ENCODE measurements at regions not wholly inside any gene's neighbourhood (a gene's known extent, or its start where the extent isn't known, plus 50 kb on each side); places are given as distances from the start of the nearest gene placed in this dataset.
"Not testable (repeated sequence)": the region's sequence is repeated elsewhere in the genome, so short reads cannot be mapped to it uniquely, and the experiment has no call there.

GRCh38 chr3:20608054-20608738 is 422.2 kb upstream of the SGO1 start:
- no peak for DNase-seq

- DNase-seq = no peak
Measured at GRCh38 chr3:20604659-20605058, 418.7 kb upstream of the SGO1 start.

- DNase-seq = no peak
Measured at GRCh38 chr3:20589275-20589674, 403.3 kb upstream of the SGO1 start.

- no peak for DNase-seq
Measured at GRCh38 chr3:20588781-20589180, 402.8 kb upstream of the SGO1 start.

DNA sequence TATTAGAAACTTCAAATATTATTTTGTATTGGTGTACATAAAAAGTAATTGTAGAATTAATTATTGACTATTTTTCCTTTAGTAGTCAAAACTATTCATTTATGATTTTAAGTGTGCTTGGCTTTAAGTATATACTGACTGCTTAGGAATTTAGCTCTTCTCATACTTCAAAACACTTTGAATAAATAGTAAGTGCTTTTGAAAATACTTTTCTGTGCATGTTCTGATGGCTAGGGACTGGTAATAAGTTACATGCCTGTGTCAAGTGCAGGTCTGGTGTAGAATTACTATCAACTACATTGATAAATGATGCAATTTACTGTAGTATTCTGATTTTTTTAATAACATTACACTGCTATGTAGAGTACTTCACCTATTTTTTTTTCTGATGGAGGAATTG is 397.6 kb upstream of the SGO1 start:
- no peak for DNase-seq

- DNase-seq = no peak
Measured at GRCh38 chr3:20576228-20576627, 390.2 kb upstream of the SGO1 start.

DNA sequence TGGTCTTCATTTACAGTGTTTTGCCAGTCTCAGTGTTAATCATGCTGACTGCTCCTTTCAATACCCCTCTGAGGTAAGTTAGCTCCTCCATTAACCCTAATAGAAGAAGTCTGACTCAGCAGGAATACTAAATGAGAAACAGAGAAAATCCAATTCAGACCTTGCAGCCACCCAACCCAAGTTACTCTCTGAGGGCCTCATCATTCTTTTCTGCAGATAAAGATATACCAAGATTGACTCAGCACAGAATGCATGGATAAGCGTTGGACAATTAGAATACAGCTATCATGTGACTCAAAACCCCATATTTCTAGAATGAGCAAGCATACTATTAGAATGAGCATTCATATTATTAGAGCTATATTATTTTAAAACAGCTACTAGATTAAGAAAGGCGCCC is 389.1 kb upstream of the SGO1 start:
- DNase-seq = no peak

DNA sequence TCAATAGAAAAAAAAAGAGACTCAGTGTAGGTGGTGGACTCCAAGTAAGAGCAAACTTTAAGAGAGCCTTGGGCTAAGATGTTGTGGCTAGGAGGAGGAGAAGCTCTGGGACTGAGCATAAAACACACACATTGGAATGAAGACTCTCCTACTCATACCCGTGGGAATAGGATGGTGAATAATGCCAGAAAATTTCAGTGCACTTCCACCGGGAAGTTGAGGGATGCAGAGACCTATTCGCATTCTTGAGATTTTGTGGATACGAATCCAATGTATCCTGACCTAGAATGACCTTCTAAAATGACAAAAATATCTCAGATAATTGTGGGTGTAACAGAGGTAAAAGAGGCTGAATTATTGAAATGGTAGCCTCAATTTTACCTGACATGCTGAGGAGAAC is 388.7 kb upstream of the SGO1 start:
- DNase-seq = no peak

DNA sequence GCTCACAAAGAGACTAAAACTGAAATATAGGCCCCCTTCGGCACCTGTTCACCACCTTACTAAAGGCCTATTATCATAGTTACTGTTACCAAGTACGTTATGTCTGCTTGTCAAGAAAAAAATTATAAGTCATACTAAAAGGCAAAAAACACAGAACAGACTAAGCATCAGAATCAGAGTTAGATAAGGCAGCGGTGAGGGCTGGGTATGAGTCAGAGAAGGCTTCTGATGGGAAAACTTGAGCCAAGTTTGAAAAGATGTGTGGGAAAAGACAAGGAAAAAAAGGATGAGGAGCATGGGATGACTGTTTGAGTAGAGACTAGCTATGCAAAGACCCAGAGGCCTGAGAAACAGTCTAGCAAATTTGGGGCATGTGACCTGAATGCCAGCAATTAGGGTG is 387.2 kb upstream of the SGO1 start:
- no peak for DNase-seq

GRCh38 chr3:20572473-20572872 is 386.5 kb upstream of the SGO1 start:
- no peak for DNase-seq

GRCh38 chr3:20569310-20569709 is 383.3 kb upstream of the SGO1 start:
- DNase-seq = no peak

GRCh38 chr3:20564966-20565365 is 379.0 kb upstream of the SGO1 start:
- DNase-seq = no peak

DNA sequence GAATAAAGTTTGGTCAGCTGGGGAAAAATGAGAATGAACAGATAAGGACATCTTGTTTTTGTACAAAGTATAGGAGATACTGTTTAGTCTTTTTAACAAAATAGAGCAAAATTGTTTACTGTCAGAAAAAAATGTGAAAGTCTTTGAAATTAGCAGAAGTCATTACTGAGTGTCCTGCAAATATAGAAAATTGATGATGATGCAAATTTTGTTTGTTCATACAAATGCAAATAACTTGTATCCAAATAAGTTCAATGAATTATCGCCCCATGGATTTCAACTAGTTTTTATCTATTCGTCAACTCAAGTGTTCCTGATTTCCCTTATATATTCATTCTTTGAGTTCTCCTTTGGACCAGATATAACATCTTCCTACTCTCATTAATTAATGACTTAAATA is 378.0 kb upstream of the SGO1 start:
- no peak for DNase-seq

DNA sequence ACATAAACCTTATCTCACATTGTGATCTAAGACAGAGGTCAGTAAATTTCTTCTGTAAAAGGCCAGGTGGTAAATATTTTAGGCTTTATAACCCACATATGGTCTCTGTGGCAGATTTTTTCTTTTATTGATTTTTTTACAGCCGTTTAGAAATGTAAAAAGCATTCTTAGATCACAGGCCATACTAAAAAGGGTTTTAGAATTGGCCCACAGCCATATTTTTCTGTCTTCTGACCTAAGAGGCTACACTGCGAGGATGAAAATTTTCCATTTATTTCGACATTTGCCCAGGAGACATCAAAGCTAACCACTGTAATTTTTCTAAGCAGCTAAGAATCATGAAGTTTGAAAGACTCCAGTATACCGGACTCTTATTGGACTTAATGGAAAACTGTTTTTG is 377.2 kb upstream of the SGO1 start:
- DNase-seq = no peak

GRCh38 chr3:20561166-20561565 is 375.2 kb upstream of the SGO1 start:
- no peak for DNase-seq

GRCh38 chr3:20560446-20560845 is 374.4 kb upstream of the SGO1 start:
- not testable (repeated sequence) for DNase-seq

DNA sequence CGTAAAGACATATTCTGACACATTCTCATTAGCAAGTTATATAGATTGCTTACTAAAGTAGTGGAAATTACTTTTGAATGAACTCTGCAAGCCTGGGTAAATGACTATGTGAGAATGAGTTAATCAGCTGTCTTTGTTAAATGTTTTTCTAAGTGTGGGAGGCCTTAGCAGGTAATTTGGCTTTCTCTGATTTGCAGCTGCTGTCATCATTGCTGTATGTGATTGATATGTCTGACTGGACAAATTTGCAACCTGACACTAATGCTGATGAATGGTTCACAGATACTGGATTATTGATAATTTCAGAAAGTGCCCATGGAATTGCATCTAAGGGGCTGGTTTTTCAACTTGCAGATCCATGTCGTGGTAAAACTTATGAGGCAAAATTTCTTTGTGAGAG is 372.2 kb upstream of the SGO1 start:
- no peak for DNase-seq

GRCh38 chr3:20556661-20557060 is 370.7 kb upstream of the SGO1 start:
- DNase-seq = no peak

GRCh38 chr3:20552605-20553275 is 366.7 kb upstream of the SGO1 start:
- DNase-seq = no peak

- DNase-seq = not testable (repeated sequence)
Measured at GRCh38 chr3:20547361-20548269, 361.6 kb upstream of the SGO1 start.

- DNase-seq = no peak
Measured at GRCh38 chr3:20546636-20547035, 360.6 kb upstream of the SGO1 start.

DNA sequence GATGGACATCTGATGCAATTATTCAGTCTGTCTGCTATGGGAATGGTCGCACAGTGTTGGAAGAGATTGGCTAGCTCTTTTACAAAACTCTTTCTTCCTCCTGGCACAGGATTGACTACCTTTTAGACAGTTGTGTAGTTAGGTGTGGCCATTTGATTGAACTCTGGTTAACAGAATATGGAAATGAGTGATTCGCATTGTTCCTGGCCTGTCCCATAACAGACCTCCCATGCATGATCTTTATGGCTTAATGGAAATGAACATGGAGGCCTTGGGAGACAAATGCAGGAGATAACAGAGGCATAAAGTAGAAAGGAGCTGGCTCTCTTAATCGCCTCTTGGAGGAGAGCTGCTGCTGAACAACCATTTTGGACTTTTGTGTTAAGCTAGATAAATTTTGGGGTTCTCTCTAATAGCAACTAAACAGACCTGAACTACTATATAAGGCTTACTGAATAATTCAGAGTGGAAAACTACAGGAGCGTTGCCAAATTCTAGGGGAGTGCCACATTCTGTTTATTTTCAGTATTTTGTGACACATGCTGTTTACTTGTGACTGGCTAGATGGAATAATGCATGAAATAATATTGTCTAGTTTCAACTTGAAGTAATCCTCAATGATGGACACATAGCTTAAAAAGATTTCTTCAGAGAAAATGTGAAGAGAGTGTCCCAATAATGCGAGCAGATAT is 357.7 kb upstream of the SGO1 start:
- DNase-seq = no peak

DNA sequence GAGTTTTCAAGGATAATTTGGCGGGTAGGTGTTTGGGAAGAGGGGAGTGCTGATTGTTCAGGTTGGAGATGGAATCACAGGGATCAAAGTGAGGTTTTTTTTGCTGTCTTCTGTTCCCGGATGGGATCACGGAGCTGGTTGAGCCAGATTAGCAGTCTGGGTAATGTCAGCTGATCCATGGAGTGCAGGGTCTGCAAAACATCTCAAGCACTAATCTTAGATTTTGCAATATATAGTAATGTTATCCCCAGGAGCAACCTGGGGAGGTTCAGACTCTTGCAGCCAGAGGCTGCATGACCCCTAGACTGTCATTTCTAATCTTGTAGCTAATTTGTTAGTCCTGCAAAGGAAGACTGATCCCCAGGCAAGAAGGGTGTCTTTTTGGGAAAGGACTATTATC is 354.1 kb upstream of the SGO1 start:
- DNase-seq = no peak

Measured in NCI-H510A (cell line).